ENCODE measurements at regions not wholly inside any gene's neighbourhood (a gene's known extent, or its start where the extent isn't known, plus 50 kb on each side); places are given as distances from the start of the nearest gene placed in this dataset.
"Not testable (repeated sequence)": the region's sequence is repeated elsewhere in the genome, so short reads cannot be mapped to it uniquely, and the experiment has no call there.

DNA sequence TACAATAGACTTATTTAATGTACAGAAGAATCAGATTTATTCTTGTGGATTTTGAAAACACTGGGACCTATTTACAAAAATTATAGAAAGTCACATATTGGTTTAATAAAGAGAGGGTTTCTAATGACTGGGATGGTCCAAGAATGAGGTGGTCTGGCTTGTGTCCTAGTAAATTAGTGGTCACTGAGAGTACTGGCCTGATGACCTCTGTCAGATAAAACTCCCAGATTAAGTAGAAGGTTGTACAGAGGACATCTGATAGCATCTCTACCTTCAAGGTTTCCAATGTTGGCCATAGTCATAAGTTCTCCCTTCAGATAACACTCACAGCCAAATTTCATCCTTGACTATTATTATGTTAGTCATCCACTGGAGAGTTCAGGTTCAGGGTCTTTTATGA, 692.9 kb downstream of the MTRR start (continued):
- TF ChIP-seq, protein P1, sequence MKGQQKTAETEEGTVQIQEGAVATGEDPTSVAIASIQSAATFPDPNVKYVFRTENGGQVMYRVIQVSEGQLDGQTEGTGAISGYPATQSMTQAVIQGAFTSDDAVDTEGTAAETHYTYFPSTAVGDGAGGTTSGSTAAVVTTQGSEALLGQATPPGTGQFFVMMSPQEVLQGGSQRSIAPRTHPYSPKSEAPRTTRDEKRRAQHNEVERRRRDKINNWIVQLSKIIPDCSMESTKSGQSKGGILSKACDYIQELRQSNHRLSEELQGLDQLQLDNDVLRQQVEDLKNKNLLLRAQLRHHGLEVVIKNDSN (CRISPR knock-in tag; IDR thresholded peaks at IDR 0.05) = no peak
- TF ChIP-seq FOXJ3 (CRISPR knock-in tag; IDR thresholded peaks at IDR 0.05; ENCODE audit: borderline replicate concordance) (no peak), ATF1 (CRISPR knock-in tag; IDR thresholded peaks at IDR 0.05) (no peak)

DNA sequence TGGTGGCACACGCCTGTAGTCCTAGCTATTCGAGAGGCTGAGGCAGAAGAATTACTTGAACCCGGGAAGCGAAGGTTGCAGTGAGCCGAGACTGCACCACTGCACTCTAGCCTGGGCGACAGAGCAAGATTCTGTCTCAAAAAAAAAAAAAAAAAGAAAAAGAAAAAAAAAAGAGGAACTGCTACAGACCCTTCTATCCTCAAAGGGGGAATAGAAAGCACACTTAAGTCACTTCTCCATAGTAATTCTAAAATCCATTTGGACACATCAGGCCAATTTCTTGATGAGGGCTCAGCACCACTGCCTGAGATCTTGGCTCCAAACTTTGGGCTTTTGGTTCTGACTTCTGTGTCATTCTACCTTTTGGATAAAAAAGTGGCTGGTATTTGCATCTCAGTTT, 694.6 kb downstream of the MTRR start:
- ATAC-seq = not testable (repeated sequence)

DNA sequence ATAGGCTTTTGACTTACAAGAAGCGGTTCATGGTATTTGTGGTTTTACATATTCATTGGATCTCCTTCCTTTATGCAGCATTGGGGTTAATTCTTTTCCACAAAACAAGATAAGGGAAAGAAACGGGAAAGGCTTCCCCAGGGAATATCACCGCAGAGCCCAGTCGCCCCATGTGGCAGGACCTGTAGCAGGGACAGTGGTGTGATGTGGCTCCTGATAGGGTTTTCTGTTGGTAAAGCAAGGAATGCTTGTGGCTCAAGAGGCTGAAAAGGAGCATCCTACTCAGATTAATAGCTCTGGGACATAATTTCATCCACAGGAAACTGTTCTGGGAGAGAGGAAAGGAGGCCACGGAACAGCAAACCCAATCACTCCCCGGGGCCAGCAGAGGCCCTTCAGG, 699.9 kb downstream of the MTRR start:
- no peak for DNase-seq (ENCODE audit: low spot score)
- Mint-ChIP-seq H3K9me3 (no peaks in the 10 kb centered on the region), H3K27me3 (ENCODE audit: low read depth) (no peaks in the 10 kb centered on the region), H3K4me1 (peaks cover 11% of the 10 kb centered on the region), H3K27ac (no peak overlapping the region), H3K36me3 (no peaks in the 10 kb centered on the region), H3K4me3 (no peak overlapping the region)
- ChIA-PET POLR2A (no interaction called here), CTCF (no interaction called here)
- peak; percentile 70 for ATAC-seq
- no peak for TF ChIP-seq TCF7 (CRISPR knock-in tag; IDR thresholded peaks at IDR 0.05; ENCODE audit: low read depth)
- no peak for TF ChIP-seq KAT7 (CRISPR knock-in tag; IDR thresholded peaks at IDR 0.05; ENCODE audit: borderline replicate concordance)
- no peak for TF ChIP-seq MXD4 (CRISPR knock-in tag; IDR thresholded peaks at IDR 0.05; ENCODE audit: borderline replicate concordance)
- TF ChIP-seq, protein P2, sequence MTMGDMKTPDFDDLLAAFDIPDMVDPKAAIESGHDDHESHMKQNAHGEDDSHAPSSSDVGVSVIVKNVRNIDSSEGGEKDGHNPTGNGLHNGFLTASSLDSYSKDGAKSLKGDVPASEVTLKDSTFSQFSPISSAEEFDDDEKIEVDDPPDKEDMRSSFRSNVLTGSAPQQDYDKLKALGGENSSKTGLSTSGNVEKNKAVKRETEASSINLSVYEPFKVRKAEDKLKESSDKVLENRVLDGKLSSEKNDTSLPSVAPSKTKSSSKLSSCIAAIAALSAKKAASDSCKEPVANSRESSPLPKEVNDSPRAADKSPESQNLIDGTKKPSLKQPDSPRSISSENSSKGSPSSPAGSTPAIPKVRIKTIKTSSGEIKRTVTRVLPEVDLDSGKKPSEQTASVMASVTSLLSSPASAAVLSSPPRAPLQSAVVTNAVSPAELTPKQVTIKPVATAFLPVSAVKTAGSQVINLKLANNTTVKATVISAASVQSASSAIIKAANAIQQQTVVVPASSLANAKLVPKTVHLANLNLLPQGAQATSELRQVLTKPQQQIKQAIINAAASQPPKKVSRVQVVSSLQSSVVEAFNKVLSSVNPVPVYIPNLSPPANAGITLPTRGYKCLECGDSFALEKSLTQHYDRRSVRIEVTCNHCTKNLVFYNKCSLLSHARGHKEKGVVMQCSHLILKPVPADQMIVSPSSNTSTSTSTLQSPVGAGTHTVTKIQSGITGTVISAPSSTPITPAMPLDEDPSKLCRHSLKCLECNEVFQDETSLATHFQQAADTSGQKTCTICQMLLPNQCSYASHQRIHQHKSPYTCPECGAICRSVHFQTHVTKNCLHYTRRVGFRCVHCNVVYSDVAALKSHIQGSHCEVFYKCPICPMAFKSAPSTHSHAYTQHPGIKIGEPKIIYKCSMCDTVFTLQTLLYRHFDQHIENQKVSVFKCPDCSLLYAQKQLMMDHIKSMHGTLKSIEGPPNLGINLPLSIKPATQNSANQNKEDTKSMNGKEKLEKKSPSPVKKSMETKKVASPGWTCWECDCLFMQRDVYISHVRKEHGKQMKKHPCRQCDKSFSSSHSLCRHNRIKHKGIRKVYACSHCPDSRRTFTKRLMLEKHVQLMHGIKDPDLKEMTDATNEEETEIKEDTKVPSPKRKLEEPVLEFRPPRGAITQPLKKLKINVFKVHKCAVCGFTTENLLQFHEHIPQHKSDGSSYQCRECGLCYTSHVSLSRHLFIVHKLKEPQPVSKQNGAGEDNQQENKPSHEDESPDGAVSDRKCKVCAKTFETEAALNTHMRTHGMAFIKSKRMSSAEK (CRISPR knock-in tag; IDR thresholded peaks at IDR 0.05; ENCODE audit: borderline replicate concordance) = no peak
- TF ChIP-seq, protein P3, sequence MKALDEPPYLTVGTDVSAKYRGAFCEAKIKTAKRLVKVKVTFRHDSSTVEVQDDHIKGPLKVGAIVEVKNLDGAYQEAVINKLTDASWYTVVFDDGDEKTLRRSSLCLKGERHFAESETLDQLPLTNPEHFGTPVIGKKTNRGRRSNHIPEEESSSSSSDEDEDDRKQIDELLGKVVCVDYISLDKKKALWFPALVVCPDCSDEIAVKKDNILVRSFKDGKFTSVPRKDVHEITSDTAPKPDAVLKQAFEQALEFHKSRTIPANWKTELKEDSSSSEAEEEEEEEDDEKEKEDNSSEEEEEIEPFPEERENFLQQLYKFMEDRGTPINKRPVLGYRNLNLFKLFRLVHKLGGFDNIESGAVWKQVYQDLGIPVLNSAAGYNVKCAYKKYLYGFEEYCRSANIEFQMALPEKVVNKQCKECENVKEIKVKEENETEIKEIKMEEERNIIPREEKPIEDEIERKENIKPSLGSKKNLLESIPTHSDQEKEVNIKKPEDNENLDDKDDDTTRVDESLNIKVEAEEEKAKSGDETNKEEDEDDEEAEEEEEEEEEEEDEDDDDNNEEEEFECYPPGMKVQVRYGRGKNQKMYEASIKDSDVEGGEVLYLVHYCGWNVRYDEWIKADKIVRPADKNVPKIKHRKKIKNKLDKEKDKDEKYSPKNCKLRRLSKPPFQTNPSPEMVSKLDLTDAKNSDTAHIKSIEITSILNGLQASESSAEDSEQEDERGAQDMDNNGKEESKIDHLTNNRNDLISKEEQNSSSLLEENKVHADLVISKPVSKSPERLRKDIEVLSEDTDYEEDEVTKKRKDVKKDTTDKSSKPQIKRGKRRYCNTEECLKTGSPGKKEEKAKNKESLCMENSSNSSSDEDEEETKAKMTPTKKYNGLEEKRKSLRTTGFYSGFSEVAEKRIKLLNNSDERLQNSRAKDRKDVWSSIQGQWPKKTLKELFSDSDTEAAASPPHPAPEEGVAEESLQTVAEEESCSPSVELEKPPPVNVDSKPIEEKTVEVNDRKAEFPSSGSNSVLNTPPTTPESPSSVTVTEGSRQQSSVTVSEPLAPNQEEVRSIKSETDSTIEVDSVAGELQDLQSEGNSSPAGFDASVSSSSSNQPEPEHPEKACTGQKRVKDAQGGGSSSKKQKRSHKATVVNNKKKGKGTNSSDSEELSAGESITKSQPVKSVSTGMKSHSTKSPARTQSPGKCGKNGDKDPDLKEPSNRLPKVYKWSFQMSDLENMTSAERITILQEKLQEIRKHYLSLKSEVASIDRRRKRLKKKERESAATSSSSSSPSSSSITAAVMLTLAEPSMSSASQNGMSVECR (CRISPR knock-in tag; IDR thresholded peaks at IDR 0.05; ENCODE audit: borderline replicate concordance) = no peak
- no peak for TF ChIP-seq SMAD3 (CRISPR knock-in tag; IDR thresholded peaks at IDR 0.05; ENCODE audit: borderline replicate concordance)
- TF ChIP-seq CREM (CRISPR knock-in tag; IDR thresholded peaks at IDR 0.05) = no peak
- TF ChIP-seq IRF2 (CRISPR knock-in tag; IDR thresholded peaks at IDR 0.05; ENCODE audit: borderline replicate concordance, low read depth) = no peak
- TF ChIP-seq NR3C1 (CRISPR knock-in tag; conservative IDR thresholded peaks at IDR 0.05; ENCODE audit: low read depth) = no peak
- no peak for TF ChIP-seq ZNF138 (CRISPR knock-in tag; conservative IDR thresholded peaks at IDR 0.05)
- TF ChIP-seq, protein P4, sequence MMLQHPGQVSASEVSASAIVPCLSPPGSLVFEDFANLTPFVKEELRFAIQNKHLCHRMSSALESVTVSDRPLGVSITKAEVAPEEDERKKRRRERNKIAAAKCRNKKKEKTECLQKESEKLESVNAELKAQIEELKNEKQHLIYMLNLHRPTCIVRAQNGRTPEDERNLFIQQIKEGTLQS (CRISPR knock-in tag; conservative IDR thresholded peaks at IDR 0.05) = no peak
- no peak for TF ChIP-seq ZNF317 (CRISPR knock-in tag; IDR thresholded peaks at IDR 0.05; ENCODE audit: borderline replicate concordance, low read depth)
- TF ChIP-seq, protein P5, sequence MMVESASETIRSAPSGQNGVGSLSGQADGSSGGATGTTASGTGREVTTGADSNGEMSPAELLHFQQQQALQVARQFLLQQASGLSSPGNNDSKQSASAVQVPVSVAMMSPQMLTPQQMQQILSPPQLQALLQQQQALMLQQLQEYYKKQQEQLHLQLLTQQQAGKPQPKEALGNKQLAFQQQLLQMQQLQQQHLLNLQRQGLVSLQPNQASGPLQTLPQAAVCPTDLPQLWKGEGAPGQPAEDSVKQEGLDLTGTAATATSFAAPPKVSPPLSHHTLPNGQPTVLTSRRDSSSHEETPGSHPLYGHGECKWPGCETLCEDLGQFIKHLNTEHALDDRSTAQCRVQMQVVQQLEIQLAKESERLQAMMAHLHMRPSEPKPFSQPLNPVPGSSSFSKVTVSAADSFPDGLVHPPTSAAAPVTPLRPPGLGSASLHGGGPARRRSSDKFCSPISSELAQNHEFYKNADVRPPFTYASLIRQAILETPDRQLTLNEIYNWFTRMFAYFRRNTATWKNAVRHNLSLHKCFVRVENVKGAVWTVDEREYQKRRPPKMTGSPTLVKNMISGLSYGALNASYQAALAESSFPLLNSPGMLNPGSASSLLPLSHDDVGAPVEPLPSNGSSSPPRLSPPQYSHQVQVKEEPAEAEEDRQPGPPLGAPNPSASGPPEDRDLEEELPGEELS (CRISPR knock-in tag; IDR thresholded peaks at IDR 0.05) = no peak
- no peak for TF ChIP-seq NFYB (CRISPR knock-in tag; conservative IDR thresholded peaks at IDR 0.05; ENCODE audit: low read depth)

More for the DNA sequence above, 694.6 kb downstream of the MTRR start:
- H3K4me1 Mint-ChIP-seq; DNase-seq (ENCODE audit: low spot score); H3K9me3 Mint-ChIP-seq; CTCF ChIA-PET; H3K36me3 Mint-ChIP-seq; H3K27me3 Mint-ChIP-seq (ENCODE audit: low read depth); H3K4me3 Mint-ChIP-seq; H3K27ac Mint-ChIP-seq: not testable (repeated sequence)
- POLR2A ChIA-PET = interaction anchor here (0.7 kb wide), 2 partner anchors 8 to 37 kb away, joined by 3 to 8 read pairs; no protein-coding TSS in a partner anchor
